ENCODE measurements at regions not wholly inside any gene's neighbourhood (a gene's known extent, or its start where the extent isn't known, plus 50 kb on each side); places are given as distances from the start of the nearest gene placed in this dataset.

DNA sequence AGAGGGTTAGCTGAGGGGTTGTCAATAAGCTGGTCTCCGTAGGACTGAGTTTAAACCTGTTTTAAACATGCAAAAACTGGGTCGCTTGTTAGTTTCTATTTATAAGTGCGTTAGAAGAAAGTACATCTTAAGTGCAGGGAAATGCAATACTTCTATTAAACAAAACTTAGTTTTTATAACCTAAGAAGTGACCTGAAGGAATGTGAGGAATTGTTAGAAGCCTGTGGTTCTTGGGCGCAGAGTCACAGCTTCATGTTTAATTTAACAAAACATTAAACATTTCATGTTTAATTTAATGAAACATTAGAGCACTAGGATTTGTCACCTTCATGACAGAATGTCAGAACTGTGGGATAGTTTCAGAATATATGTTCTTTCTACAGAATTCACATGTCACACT is 469.2 kb upstream of the WWC1 start:
- no peak for ATAC-seq (ENCODE audit: low read depth)
- H3K36me3 ChIP-seq (ENCODE audit: low read depth), result no peaks in the 10 kb centered on the region
- H3K4me3 ChIP-seq (ENCODE audit: severe bottlenecking), result no peak overlapping the region
- H3K9me3 ChIP-seq (ENCODE audit: severe bottlenecking), result no peaks in the 10 kb centered on the region
- no peak for DNase-seq (ENCODE audit: low spot score)
- no peak overlapping the region for H3K27ac ChIP-seq (ENCODE audit: poor library complexity, severe bottlenecking)
- no peak for TF ChIP-seq CTCF (IDR thresholded peaks at IDR 0.05; ENCODE audit: poor library complexity, severe bottlenecking)
- peaks cover 5% of the 10 kb centered on the region for H3K4me1 ChIP-seq (ENCODE audit: insufficient read depth, poor library complexity, severe bottlenecking)
- H3K27me3 ChIP-seq (ENCODE audit: insufficient read depth, poor library complexity, severe bottlenecking), result no peaks in the 10 kb centered on the region

DNA sequence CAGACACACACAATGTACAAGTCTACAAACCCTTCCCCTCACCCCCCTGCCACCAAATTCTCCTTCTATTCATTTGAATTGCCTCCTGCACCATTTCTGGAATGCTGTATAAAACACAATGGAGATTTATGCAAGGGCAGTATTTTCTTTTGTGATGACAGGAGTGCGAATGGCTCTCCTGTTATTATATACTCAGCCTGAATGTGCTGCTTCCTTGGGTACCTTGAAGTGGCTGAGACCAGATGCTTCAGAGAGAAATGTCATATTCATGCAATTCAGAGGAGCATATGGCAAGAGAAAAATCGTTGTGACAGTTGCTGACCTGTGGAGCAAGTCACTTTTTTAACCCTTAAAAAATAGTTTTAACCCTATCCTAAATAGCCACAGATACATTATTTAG is 468.0 kb upstream of the WWC1 start:
- no peak overlapping the region for H3K27ac ChIP-seq (ENCODE audit: poor library complexity, severe bottlenecking)
- H3K27me3 ChIP-seq (ENCODE audit: insufficient read depth, poor library complexity, severe bottlenecking), result no peaks in the 10 kb centered on the region
- DNase-seq (ENCODE audit: low spot score) (no peak), ATAC-seq (ENCODE audit: low read depth) (no peak)
- H3K36me3 ChIP-seq (ENCODE audit: low read depth), result no peaks in the 10 kb centered on the region
- H3K4me1 ChIP-seq (ENCODE audit: insufficient read depth, poor library complexity, severe bottlenecking), result peaks cover 4% of the 10 kb centered on the region
- no peaks in the 10 kb centered on the region for H3K9me3 ChIP-seq (ENCODE audit: severe bottlenecking)
- H3K4me3 ChIP-seq (ENCODE audit: severe bottlenecking), result no peak overlapping the region
- no peak for TF ChIP-seq CTCF (IDR thresholded peaks at IDR 0.05; ENCODE audit: poor library complexity, severe bottlenecking)

DNA sequence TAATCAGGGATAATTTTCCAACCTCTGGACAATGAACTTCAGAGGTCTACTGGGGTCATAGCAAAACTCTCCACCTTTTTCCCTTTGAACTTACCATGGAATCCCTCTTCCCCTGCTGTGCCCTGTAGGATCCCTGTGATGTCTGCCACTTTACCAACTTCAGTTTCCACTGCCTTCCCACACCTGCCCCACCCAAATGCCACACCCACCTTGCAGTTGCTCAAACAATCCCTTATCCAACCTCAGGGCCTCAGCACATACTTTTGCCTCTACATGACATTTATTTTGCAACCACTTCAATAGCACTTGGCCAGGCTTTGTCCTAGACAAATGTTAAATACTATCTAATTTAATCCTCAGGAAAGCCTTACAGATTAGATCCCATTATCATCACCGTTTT is 463.7 kb upstream of the WWC1 start:
- TF ChIP-seq CTCF (IDR thresholded peaks at IDR 0.05; ENCODE audit: poor library complexity, severe bottlenecking), result no peak

DNA sequence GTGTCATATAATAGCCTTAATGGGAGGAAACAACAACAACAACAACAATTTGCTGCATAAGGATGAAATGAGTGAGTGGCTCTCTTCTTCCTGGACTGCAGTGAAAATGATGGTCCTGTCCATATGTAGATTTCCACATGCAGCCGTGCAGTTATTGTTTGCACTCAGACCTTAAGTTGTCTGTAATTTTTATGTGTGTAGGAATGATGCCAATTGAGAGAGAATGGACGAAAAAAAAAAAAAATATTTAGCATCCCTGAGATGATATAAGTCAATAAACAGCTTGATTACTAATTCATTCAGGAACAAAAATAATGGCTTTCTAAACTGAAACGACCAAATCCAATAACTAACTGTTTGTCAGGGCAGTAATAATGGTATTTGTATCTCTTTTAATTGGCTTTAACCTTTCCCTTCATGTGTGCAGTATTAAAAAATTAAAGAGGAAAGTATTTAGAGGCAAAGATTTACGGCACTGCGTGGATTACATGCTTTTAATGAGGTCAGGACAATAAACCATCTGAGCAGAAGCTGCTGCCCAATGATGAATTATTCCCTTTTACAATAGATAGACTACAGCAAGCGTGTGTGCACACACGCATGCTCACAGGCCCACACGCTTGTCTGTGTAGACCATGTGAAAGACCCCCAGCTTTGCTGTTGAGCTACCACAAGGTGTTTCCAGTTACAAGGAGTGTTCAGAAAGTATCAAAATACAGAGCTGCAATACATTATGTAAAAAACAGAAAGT is 459.5 kb upstream of the WWC1 start:
- DNase-seq (ENCODE audit: low spot score) (no peak), ATAC-seq (ENCODE audit: low read depth) (no peak)
- Histone ChIP-seq H3K27me3 (ENCODE audit: insufficient read depth, poor library complexity, severe bottlenecking) (no peaks in the 10 kb centered on the region), H3K27ac (ENCODE audit: poor library complexity, severe bottlenecking) (no peak overlapping the region), H3K36me3 (ENCODE audit: low read depth) (no peaks in the 10 kb centered on the region), H3K4me3 (ENCODE audit: severe bottlenecking) (no peak overlapping the region), H3K4me1 (ENCODE audit: insufficient read depth, poor library complexity, severe bottlenecking) (peaks cover 4% of the 10 kb centered on the region), H3K9me3 (ENCODE audit: severe bottlenecking) (no peaks in the 10 kb centered on the region)
- TF ChIP-seq CTCF (IDR thresholded peaks at IDR 0.05; ENCODE audit: poor library complexity, severe bottlenecking), result no peak

More for the DNA sequence above, 463.7 kb upstream of the WWC1 start:
- no peak overlapping the region for H3K27ac ChIP-seq (ENCODE audit: poor library complexity, severe bottlenecking)
- no peaks in the 10 kb centered on the region for H3K36me3 ChIP-seq (ENCODE audit: low read depth)
- H3K9me3 ChIP-seq (ENCODE audit: severe bottlenecking), result no peaks in the 10 kb centered on the region
- peaks cover 4% of the 10 kb centered on the region for H3K4me1 ChIP-seq (ENCODE audit: insufficient read depth, poor library complexity, severe bottlenecking)
- no peaks in the 10 kb centered on the region for H3K27me3 ChIP-seq (ENCODE audit: insufficient read depth, poor library complexity, severe bottlenecking)
- ATAC-seq (ENCODE audit: low read depth), result peak; percentile 65
- DNase-seq (ENCODE audit: low spot score), result no peak
- no peak overlapping the region for H3K4me3 ChIP-seq (ENCODE audit: severe bottlenecking)

GRCh38 chr5:167832609-167833008 is 458.8 kb upstream of the WWC1 start:
- ATAC-seq (ENCODE audit: low read depth) (no peak), DNase-seq (ENCODE audit: low spot score) (no peak)
- no peak for TF ChIP-seq CTCF (IDR thresholded peaks at IDR 0.05; ENCODE audit: poor library complexity, severe bottlenecking)
- H3K27ac ChIP-seq (ENCODE audit: poor library complexity, severe bottlenecking), result no peak overlapping the region
- no peaks in the 10 kb centered on the region for H3K9me3 ChIP-seq (ENCODE audit: severe bottlenecking)
- no peaks in the 10 kb centered on the region for H3K36me3 ChIP-seq (ENCODE audit: low read depth)
- H3K27me3 ChIP-seq (ENCODE audit: insufficient read depth, poor library complexity, severe bottlenecking), result no peaks in the 10 kb centered on the region
- no peak overlapping the region for H3K4me3 ChIP-seq (ENCODE audit: severe bottlenecking)
- peaks cover 3% of the 10 kb centered on the region for H3K4me1 ChIP-seq (ENCODE audit: insufficient read depth, poor library complexity, severe bottlenecking)
